Activated naive CD8-positive, alpha-beta T cell (primary cell): ENCODE measurements at regions not wholly inside any gene's neighbourhood (a gene's known extent, or its start where the extent isn't known, plus 50 kb on each side); places are given as distances from the start of the nearest gene placed in this dataset.

ENCODE experiments used
- H3K27ac Mint-ChIP-seq: one replicate; pipeline ENCODE4 v1.8.0; 2021; ENCODE audit warnings: mixed read lengths
- H3K27me3 Mint-ChIP-seq: one replicate; pipeline ENCODE4 v1.8.0; 2021; ENCODE audit warnings: mixed read lengths
- H3K36me3 Mint-ChIP-seq: one replicate; pipeline ENCODE4 v1.8.0; 2021; ENCODE audit warnings: mixed read lengths
- H3K4me1 Mint-ChIP-seq: one replicate; pipeline ENCODE4 v1.8.0; 2021; ENCODE audit warnings: low read depth, mixed read lengths
- H3K4me3 Mint-ChIP-seq: one replicate; pipeline ENCODE4 v1.8.0; 2021; ENCODE audit warnings: mild to moderate bottlenecking, mixed read lengths
- H3K9me3 Mint-ChIP-seq: one replicate; pipeline ENCODE4 v1.8.0; 2021; ENCODE audit warnings: low read depth, mixed read lengths

DNA sequence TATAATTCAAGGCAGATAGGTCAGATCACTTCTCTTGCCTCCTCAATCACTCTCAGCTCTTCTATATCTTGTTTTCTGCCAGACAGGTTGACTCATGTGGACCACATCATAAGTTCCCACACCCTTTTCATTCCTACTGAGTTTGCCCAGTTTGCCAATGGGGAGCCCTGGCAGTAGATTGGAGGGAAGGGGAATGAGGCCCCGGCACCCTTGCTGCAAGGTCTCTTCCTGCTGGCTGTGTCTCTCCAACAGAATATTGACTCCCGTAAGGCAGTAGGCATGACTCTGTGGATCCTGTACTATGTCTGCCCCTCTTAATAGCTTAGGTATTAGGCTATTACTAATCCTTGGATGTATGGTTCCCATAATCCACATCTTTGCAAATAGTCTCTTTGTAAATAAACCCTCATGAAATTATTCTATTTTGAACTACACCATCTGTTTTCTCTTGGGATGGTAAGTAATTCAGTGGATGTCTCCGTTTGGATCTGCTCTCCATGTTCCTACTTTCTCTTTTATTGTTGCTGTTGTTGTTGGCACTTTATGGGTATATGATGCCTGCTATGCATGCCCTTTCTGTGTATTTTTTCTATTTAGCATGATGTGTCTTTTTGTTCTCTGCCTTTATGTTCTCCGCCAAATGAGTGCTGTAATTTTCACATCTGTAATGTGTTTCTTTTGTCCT lies 65.5 kb upstream of the DCBLD2 start:
- Mint-ChIP-seq H3K36me3 (no peaks in the 10 kb centered on the region), H3K4me1 (no peaks in the 10 kb centered on the region), H3K4me3 (no peak overlapping the region), H3K9me3 (no peaks in the 10 kb centered on the region), H3K27me3 (peaks cover 2% of the 10 kb centered on the region), H3K27ac (no peak overlapping the region)

GRCh38 chr3:98966434-98966833 lies 64.9 kb upstream of the DCBLD2 start:
- no peak overlapping the region for H3K4me3 Mint-ChIP-seq
- H3K27ac Mint-ChIP-seq = no peak overlapping the region
- H3K36me3 Mint-ChIP-seq = no peaks in the 10 kb centered on the region

DNA sequence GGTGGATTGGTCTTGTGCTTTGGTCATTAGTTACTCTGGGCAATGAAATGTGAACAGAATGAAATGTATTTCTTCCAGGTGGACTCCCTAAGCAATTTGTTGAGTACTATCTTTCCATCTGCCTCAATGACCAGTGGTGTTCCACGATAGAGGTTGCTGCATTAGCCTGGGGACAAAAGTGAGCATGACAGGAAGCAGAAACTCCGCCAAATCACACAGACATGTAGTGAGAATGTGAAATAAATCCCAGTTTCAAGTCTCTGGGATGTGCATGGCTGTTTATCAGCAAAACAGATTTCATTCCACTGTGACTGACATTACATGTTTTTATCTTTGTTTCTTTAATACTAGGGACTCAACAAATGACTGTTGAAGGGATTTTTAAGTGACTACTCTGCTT lies 63.3 kb upstream of the DCBLD2 start:
- Mint-ChIP-seq H3K4me1 (no peaks in the 10 kb centered on the region), H3K4me3 (no peak overlapping the region), H3K9me3 (no peaks in the 10 kb centered on the region), H3K27me3 (peaks cover 2% of the 10 kb centered on the region), H3K36me3 (no peaks in the 10 kb centered on the region), H3K27ac (no peak overlapping the region)

More at GRCh38 chr3:98966434-98966833, 64.9 kb upstream of the DCBLD2 start:
- Mint-ChIP-seq H3K9me3 (no peaks in the 10 kb centered on the region), H3K4me1 (no peaks in the 10 kb centered on the region), H3K27me3 (peaks cover 2% of the 10 kb centered on the region)

DNA sequence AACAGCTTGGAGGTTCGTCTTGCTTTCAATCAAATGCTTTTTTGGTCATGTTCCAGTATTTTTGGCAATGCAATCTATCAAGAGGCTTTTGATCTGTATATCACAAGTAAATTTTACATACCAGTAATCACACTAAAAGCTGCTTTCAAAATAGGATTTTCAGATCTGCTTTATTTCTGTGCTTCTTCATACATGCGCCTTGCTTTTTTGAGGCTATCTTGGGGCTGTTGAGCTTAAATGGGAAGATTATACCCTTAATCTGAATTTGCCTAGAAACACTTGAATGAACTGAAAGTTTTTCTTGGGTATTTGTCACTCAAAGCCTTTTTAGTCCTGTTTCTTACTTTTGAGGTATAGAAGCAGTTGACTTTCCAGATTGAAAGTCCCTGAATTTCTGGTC lies 62.1 kb upstream of the DCBLD2 start:
- Mint-ChIP-seq H3K4me1 (no peaks in the 10 kb centered on the region), H3K4me3 (no peak overlapping the region), H3K27ac (no peak overlapping the region), H3K36me3 (no peaks in the 10 kb centered on the region), H3K27me3 (peaks cover 6% of the 10 kb centered on the region), H3K9me3 (no peaks in the 10 kb centered on the region)

DNA sequence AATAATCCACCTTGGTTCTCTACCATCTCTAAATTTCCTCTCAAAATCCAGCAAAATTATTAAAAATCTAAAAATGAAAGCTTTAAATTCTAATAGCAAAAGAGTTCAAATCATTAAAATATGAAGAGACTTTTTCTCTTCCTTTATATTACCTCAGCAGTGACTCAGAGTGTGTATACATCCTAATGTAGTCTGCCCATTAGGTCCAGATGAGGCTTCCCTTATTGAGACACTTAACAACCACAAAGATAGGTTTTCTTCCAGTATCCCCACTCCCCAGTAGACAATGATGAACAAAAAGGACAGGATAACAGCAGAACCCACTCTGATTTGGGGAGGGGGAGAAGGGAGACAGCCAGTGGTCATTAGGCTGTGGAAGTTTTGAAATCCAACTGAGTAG lies 61.5 kb upstream of the DCBLD2 start:
- H3K9me3 Mint-ChIP-seq = no peaks in the 10 kb centered on the region
- no peak overlapping the region for H3K4me3 Mint-ChIP-seq
- H3K27ac Mint-ChIP-seq = no peak overlapping the region
- no peaks in the 10 kb centered on the region for H3K36me3 Mint-ChIP-seq
- H3K27me3 Mint-ChIP-seq = peaks cover 9% of the 10 kb centered on the region
- H3K4me1 Mint-ChIP-seq = no peaks in the 10 kb centered on the region

DNA sequence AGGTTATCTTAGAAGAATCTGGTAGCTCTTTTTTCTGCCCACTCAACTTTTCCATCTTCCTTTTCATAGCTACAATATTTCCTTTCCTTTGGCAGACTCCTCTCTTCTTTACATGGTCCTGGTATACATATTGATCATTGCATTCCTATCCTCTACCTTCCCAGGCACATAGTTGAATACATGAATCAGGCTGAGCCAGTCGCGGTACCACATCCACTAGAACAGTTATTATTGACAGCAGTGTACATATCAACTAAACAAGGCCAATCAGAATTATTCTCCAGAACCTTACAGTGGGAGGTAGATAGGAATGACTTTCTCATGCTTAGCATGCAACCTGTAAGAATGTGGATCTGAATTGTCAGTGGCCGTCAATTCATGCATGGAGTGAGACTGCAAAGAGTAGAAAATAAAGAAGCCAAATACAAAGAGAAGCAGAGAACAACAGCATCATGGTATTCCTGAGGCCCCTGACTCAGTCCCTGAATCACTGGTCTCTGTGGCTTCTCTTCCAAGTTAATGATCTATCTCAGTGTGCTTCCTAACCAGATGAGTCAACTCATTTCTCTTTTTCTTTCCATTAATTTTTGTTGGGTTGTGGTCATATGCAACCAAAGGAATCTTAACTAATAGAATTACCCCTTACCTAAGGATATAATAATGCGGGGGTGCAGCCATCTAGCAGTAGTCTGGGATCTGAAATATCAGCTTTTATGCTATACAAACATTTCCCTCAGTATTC lies 60.9 kb upstream of the DCBLD2 start:
- Mint-ChIP-seq H3K4me3 (no peak overlapping the region), H3K4me1 (no peaks in the 10 kb centered on the region), H3K36me3 (no peaks in the 10 kb centered on the region), H3K9me3 (no peaks in the 10 kb centered on the region), H3K27ac (no peak overlapping the region), H3K27me3 (peaks cover 9% of the 10 kb centered on the region)

DNA sequence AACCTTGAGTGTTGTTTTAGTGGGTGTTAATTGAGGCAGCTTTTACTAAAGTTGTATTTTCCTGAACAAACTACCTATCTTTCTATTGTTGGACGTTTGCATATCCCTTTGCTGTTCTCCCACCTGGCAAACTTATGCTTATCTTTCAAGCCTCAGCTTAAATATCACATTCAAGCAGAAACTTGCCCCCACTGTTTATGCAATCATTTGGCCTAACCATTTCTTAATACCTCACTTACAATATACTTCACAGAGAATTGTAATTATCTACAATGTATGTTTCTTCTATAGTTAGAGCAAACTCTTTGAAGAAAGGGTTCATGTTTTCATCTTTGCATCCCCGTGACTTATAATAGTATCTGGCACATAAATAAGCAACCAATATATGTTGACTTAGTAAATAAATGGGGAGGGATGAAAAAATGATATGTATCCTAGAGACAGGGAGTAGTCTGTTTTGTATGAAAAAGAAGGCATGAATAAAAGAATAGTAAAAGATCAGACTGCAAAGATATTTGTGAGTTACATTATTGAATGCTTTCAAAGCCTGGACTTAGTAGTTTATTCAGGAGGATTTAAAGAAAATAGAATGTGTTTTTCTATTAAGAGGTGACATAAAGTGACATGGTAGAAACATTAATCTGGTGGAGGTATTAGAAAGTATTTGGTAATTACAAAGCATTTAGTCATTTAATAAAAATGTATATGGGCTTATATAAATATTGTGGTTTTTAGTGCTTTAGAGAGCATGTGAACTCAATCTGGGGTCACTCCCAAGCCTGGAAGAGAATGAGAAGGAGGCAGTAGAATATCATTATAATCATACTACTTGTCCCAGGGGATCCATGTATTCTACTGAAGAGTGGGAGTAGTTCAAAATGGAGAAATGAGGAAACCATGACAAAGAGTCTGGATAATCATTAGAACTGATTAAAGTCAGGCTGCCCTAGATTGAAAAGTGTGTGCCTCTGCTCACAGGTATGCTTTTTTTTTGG lies 60.0 kb upstream of the DCBLD2 start:
- Mint-ChIP-seq H3K36me3 (no peaks in the 10 kb centered on the region), H3K4me1 (no peaks in the 10 kb centered on the region), H3K4me3 (no peak overlapping the region), H3K27ac (no peak overlapping the region), H3K9me3 (no peaks in the 10 kb centered on the region), H3K27me3 (peaks cover 11% of the 10 kb centered on the region)

DNA sequence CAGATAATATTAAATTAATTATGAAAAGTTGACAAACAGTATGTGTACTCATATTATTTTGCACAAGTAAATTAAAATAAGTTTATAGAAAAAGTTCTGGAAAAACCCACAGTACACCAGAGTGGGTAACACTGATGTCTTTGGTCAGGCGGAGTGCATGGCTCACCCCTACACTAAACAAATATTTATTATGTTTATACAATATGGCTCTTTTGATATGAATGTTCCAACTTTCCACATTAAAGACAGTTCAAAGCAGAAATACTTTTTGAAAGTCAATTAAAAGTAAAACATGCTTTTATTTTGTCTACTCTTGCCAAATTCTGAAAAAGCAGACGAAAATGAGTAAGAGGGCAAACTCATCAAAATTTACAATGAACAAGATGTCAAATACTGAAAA lies 56.2 kb upstream of the DCBLD2 start:
- Mint-ChIP-seq H3K4me1 (no peaks in the 10 kb centered on the region), H3K27me3 (peaks cover 16% of the 10 kb centered on the region), H3K4me3 (no peak overlapping the region), H3K9me3 (no peaks in the 10 kb centered on the region), H3K36me3 (no peaks in the 10 kb centered on the region), H3K27ac (no peak overlapping the region)

DNA sequence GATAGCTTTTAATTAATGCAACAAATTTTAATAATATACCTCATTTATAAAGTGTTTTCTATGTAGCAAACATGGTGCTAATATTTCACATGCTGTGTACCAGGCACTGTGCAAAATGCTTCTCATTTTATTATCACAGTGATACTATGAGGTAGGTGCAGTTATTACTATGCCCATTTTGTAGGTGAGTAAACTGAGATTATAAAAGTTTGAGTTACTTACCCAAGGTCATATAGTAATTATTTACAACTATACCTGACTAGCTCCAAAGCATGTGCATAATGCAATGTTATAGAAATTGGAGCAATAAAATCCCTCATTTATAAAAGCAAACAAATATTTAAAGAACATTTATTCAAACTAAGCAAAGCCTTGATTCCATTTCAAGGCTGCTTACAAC lies 54.5 kb upstream of the DCBLD2 start:
- Mint-ChIP-seq H3K27me3 (peaks cover 16% of the 10 kb centered on the region), H3K9me3 (no peaks in the 10 kb centered on the region), H3K4me3 (no peak overlapping the region), H3K4me1 (no peaks in the 10 kb centered on the region), H3K27ac (no peak overlapping the region), H3K36me3 (no peaks in the 10 kb centered on the region)

- Mint-ChIP-seq H3K27ac (no peak overlapping the region), H3K4me1 (no peaks in the 10 kb centered on the region), H3K27me3 (peaks cover 18% of the 10 kb centered on the region), H3K36me3 (no peaks in the 10 kb centered on the region), H3K9me3 (peaks cover 5% of the 10 kb centered on the region), H3K4me3 (no peak overlapping the region)
These were observed 53.5 kb upstream of the DCBLD2 start for GRCh38 chr3:98954791-98955604.

DNA sequence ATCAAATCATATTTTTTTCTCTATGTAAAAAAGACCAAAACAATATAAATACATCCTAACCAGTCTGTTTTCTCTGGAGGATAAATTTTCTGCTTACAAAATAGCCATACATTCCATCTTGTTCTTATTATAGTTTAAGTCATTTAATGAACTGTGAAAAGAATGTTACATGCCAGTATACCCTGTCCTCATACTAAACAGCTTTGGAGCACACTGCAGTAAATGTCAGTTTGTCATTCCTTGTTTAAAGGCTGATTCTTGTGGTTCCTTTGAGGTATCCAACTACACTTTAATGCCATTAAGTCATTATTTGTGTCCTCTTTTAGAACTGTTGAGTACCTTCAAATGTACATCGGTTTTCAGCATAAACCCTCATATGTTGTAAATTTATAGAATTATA lies 52.7 kb upstream of the DCBLD2 start:
- Mint-ChIP-seq H3K4me1 (no peaks in the 10 kb centered on the region), H3K4me3 (no peak overlapping the region), H3K9me3 (peaks cover 6% of the 10 kb centered on the region), H3K27me3 (peaks cover 15% of the 10 kb centered on the region), H3K27ac (no peak overlapping the region), H3K36me3 (no peaks in the 10 kb centered on the region)

- Mint-ChIP-seq H3K27ac (no peak overlapping the region), H3K4me1 (no peaks in the 10 kb centered on the region), H3K4me3 (no peak overlapping the region)
These were observed 50.9 kb upstream of the DCBLD2 start for GRCh38 chr3:98952404-98952803.

More at GRCh38 chr3:98952404-98952803, 50.9 kb upstream of the DCBLD2 start:
- Mint-ChIP-seq H3K27me3 (peaks cover 17% of the 10 kb centered on the region), H3K9me3 (peaks cover 6% of the 10 kb centered on the region), H3K36me3 (no peaks in the 10 kb centered on the region)
